Prostate gland (tissue), 2 donors: ENCODE measurements at regions not wholly inside any gene's neighbourhood (a gene's known extent, or its start where the extent isn't known, plus 50 kb on each side); places are given as distances from the start of the nearest gene placed in this dataset.

Experiments
- POLR2AphosphoS5 ChIP-seq: sonication (generic); formaldehyde crosslinking; IDR thresholded peaks from one replicate; pipeline ENCODE4 v1.6.1; 2017; ENCODE audit warnings: antibody characterized with exemption
- TF ChIP-seq, protein P1 (sequence below), 4 experiments: fragments of 200-600 bp in 2 of 4; fragments of 450-650 bp in 2 of 4; sonication (generic) in 2 of 4; IDR thresholded peaks; 1 replicate in 3 of 4; 2 replicates in 1 of 4; pipeline ENCODE4 v1.5.1; 2016 to 2019; ENCODE audit warnings: antibody characterized with exemption in 4 of 4, mild to moderate bottlenecking in 2 of 4, moderate library complexity in 2 of 4

DNA sequence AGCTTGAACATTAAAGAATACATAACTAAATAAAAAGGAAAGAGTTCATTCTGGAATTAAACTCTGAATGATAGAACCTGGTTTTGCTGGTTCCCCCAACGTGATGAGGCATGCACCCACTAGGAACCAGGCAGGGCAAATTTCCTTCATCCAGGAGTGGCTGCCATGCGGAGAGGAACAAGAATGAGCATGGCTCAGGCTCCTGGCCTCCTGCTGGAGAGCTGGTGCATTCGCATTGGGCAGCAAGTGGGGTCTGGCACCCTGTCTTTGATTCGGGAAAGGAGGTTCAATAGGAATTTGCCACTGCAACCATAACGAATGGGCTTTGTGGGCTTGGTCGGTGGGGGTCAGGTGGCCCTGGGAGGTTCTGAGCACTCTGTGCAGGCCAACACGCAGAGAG lies 169.8 kb upstream of the TENM4 start:
- TF ChIP-seq, protein P1, sequence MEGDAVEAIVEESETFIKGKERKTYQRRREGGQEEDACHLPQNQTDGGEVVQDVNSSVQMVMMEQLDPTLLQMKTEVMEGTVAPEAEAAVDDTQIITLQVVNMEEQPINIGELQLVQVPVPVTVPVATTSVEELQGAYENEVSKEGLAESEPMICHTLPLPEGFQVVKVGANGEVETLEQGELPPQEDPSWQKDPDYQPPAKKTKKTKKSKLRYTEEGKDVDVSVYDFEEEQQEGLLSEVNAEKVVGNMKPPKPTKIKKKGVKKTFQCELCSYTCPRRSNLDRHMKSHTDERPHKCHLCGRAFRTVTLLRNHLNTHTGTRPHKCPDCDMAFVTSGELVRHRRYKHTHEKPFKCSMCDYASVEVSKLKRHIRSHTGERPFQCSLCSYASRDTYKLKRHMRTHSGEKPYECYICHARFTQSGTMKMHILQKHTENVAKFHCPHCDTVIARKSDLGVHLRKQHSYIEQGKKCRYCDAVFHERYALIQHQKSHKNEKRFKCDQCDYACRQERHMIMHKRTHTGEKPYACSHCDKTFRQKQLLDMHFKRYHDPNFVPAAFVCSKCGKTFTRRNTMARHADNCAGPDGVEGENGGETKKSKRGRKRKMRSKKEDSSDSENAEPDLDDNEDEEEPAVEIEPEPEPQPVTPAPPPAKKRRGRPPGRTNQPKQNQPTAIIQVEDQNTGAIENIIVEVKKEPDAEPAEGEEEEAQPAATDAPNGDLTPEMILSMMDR (IDR thresholded peaks at IDR 0.05) = no peak
- no peak for TF ChIP-seq POLR2AphosphoS5
